Neural cell (in vitro differentiated cells): ENCODE measurements at regions not wholly inside any gene's neighbourhood (a gene's known extent, or its start where the extent isn't known, plus 50 kb on each side); places are given as distances from the start of the nearest gene placed in this dataset.

Experiments used
- H2AFZ ChIP-seq: fragments of 200-600, 300-800 bp; sonication (generic), shearing (Covaris generic); 2 replicates; pipeline ENCODE4 v1.6.0; 2014; ENCODE audit warnings: low read depth, mild to moderate bottlenecking, antibody characterized with exemption, low read length, moderate library complexity
- H3F3A ChIP-seq: fragments of 200-600 bp; shearing (Covaris generic); 2 replicates; pipeline ENCODE4 v1.6.1; 2016; ENCODE audit warnings: mild to moderate bottlenecking, moderate library complexity, mixed read lengths, antibody characterized with exemption, low read length; ENCODE audit not compliant: insufficient read depth, poor library complexity, severe bottlenecking
- H3K27ac ChIP-seq: fragments of 200-600, 300-800 bp; sonication (generic), shearing (Covaris generic); 2 replicates; pipeline ENCODE4 v1.5.1; 2014; ENCODE audit warnings: mild to moderate bottlenecking, low read length, moderate library complexity
- H3K27me3 ChIP-seq: fragments of 300-800, 200-600 bp; sonication (generic), shearing (Covaris generic); 2 replicates; pipeline ENCODE4 v1.6.0; 2014; ENCODE audit warnings: mild to moderate bottlenecking, low read depth, low read length, moderate library complexity; ENCODE audit not compliant: insufficient read depth
- H3K36me3 ChIP-seq: fragments of 300-800, 200-600 bp; sonication (generic), shearing (Covaris generic); 2 replicates; pipeline ENCODE4 v1.5.1; 2014; ENCODE audit warnings: mild to moderate bottlenecking, antibody characterized with exemption, low read length, moderate library complexity; ENCODE audit not compliant: insufficient read depth
- H3K4me2 ChIP-seq: fragments of 300-800, 200-600 bp; sonication (generic), shearing (Covaris generic); 2 replicates; pipeline ENCODE4 v1.6.0; 2014; ENCODE audit warnings: mild to moderate bottlenecking, low read length
- H3K4me3 ChIP-seq: fragments of 300-800, 200-600 bp; sonication (generic), shearing (Covaris generic); 2 replicates; pipeline ENCODE4 v1.5.1; 2014; ENCODE audit warnings: mild to moderate bottlenecking, low read length, moderate library complexity
- H3K79me2 ChIP-seq: fragments of 200-600 bp; shearing (Covaris generic); replicated peaks from 2 replicates; pipeline ENCODE4 v1.6.0; 2014; ENCODE audit warnings: mild to moderate bottlenecking, low read length, moderate library complexity; ENCODE audit not compliant: insufficient read depth
- H3K9ac ChIP-seq: fragments of 300-800, 200-600 bp; sonication (generic), shearing (Covaris generic); 2 replicates; pipeline ENCODE4 v1.6.1; 2016; ENCODE audit warnings: mild to moderate bottlenecking, low read length, mixed read lengths
- H3K9me2 ChIP-seq: fragments of 200-600 bp; shearing (Covaris generic); 2 replicates; pipeline ENCODE4 v1.6.1; 2016; ENCODE audit warnings: mild to moderate bottlenecking, low read length, mixed read lengths; ENCODE audit not compliant: insufficient read depth
- H3K9me3 ChIP-seq: fragments of 200-600, 300-800 bp; sonication (generic), shearing (Covaris generic); 2 replicates; pipeline ENCODE4 v1.6.1; 2016; ENCODE audit warnings: mild to moderate bottlenecking, mixed run types, low read length, moderate library complexity, mixed read lengths
- H4K20me1 ChIP-seq: fragments of 200-600 bp; shearing (Covaris generic); 2 replicates; pipeline ENCODE4 v1.6.1; 2016; ENCODE audit warnings: mild to moderate bottlenecking, mixed run types; ENCODE audit not compliant: insufficient read depth
- CTCF ChIP-seq: fragments of 450-650 bp; IDR thresholded peaks from 2 replicates; pipeline ENCODE4 v1.5.1; 2014; ENCODE audit warnings: antibody characterized with exemption, mild to moderate bottlenecking, moderate library complexity; ENCODE audit not compliant: poor library complexity, severe bottlenecking
- EP300 ChIP-seq: fragments of 450-650 bp; conservative IDR thresholded peaks from 2 replicates; pipeline ENCODE4 v1.6.1; 2014; ENCODE audit warnings: antibody characterized with exemption, mild to moderate bottlenecking, moderate library complexity; ENCODE audit not compliant: poor library complexity, severe bottlenecking
- EZH2 ChIP-seq: fragments of 200-600, 300-800 bp; shearing (Covaris generic), sonication (generic); IDR thresholded peaks from 2 replicates; pipeline ENCODE4 v1.6.1; 2014; ENCODE audit warnings: antibody characterized with exemption, low read length, borderline replicate concordance, mild to moderate bottlenecking; ENCODE audit not compliant: insufficient read depth, poor library complexity, severe bottlenecking
- MXI1 ChIP-seq: fragments of 450-650 bp; conservative IDR thresholded peaks from 2 replicates; pipeline ENCODE4 v1.6.1; 2014; ENCODE audit warnings: antibody characterized with exemption, mild to moderate bottlenecking; ENCODE audit not compliant: poor library complexity, severe bottlenecking
- POLR2AphosphoS5 ChIP-seq: IDR thresholded peaks from 2 replicates; pipeline ENCODE4 v1.6.1; 2012
- REST ChIP-seq: IDR thresholded peaks from 2 replicates; pipeline ENCODE4 v1.6.1; 2012; ENCODE audit warnings: borderline replicate concordance
- SMC3 ChIP-seq: fragments of 450-650 bp; conservative IDR thresholded peaks from 2 replicates; pipeline ENCODE4 v1.6.1; 2014; ENCODE audit warnings: antibody characterized with exemption, mild to moderate bottlenecking, moderate library complexity; ENCODE audit not compliant: poor library complexity
- TAF1 ChIP-seq: IDR thresholded peaks from 2 replicates; pipeline ENCODE4 v1.6.1; 2012; ENCODE audit warnings: low read depth

GRCh38 chr12:78316136-78316535 is 485.4 kb downstream of the NAV3 start:
- Histone ChIP-seq H3K9me2 (no peaks in the 10 kb centered on the region), H3K36me3 (no peaks in the 10 kb centered on the region), H4K20me1 (no peaks in the 10 kb centered on the region), H3K79me2 (no peaks in the 10 kb centered on the region), H2AFZ (no peak overlapping the region), H3K9me3 (no peaks in the 10 kb centered on the region), H3K27me3 (no peaks in the 10 kb centered on the region), H3F3A (no peaks in the 10 kb centered on the region), H3K4me3 (no peak overlapping the region), H3K9ac (no peak overlapping the region), H3K27ac (no peak overlapping the region), H3K4me2 (no peak overlapping the region)
- TF ChIP-seq SMC3: no peak
- TF ChIP-seq CTCF: no peak
- TF ChIP-seq TAF1: no peak
- no peak for TF ChIP-seq EP300
- TF ChIP-seq POLR2AphosphoS5: no peak
- no peak for TF ChIP-seq EZH2

- Histone ChIP-seq H3K4me2 (peak overlapping the region; percentile 3), H3K27ac (no peak overlapping the region), H3F3A (no peaks in the 10 kb centered on the region), H3K9ac (no peak overlapping the region), H3K79me2 (no peaks in the 10 kb centered on the region), H3K9me3 (no peaks in the 10 kb centered on the region), H3K27me3 (no peaks in the 10 kb centered on the region), H3K36me3 (no peaks in the 10 kb centered on the region), H3K4me3 (no peak overlapping the region), H2AFZ (no peak overlapping the region), H4K20me1 (no peaks in the 10 kb centered on the region), H3K9me2 (no peaks in the 10 kb centered on the region)
- TF ChIP-seq POLR2AphosphoS5 (peak; percentile 14), EP300 (peak; percentile 53), MXI1 (no peak)
Observed at GRCh38 chr12:78316631-78317468, 486.2 kb downstream of the NAV3 start.

- H3F3A ChIP-seq: no peaks in the 10 kb centered on the region
- H3K9me2 ChIP-seq: no peaks in the 10 kb centered on the region
- no peaks in the 10 kb centered on the region for H3K79me2 ChIP-seq
- TF ChIP-seq MXI1 (no peak), CTCF (no peak), SMC3 (no peak), EP300 (no peak), REST (no peak), EZH2 (no peak)
- H3K4me2 ChIP-seq: no peak overlapping the region
- H3K4me3 ChIP-seq: no peak overlapping the region
- no peaks in the 10 kb centered on the region for H3K27me3 ChIP-seq
- H4K20me1 ChIP-seq: no peaks in the 10 kb centered on the region
- H3K9ac ChIP-seq: no peak overlapping the region
- no peak overlapping the region for H2AFZ ChIP-seq
- no peak overlapping the region for H3K27ac ChIP-seq
- H3K9me3 ChIP-seq: no peaks in the 10 kb centered on the region
- no peaks in the 10 kb centered on the region for H3K36me3 ChIP-seq
Observed at GRCh38 chr12:78321696-78322095, 491.0 kb downstream of the NAV3 start.
